Stomach (tissue), 8 donors: ENCODE measurements at regions not wholly inside any gene's neighbourhood (a gene's known extent, or its start where the extent isn't known, plus 50 kb on each side); places are given as distances from the start of the nearest gene placed in this dataset.
A peak's percentile ranks its signal among the peaks of the same experiment; 100 is the strongest.

Experiments used
- DNase-seq, 2 donors: peaks; one replicate each; pipeline versions ENCODE4 v3.0.0 to v3.0.0-alpha.2; 2013 to 2019
- H3K27ac ChIP-seq, 5 donors: fragments of 200-600 bp in 4 of 5; sonication (generic) in 4 of 5; one replicate each; pipeline ENCODE4 v1.5.1; 2013 to 2019; ENCODE audit warnings: mild to moderate bottlenecking in 1 of 5, moderate library complexity in 1 of 5
- H3K27me3 ChIP-seq, 3 donors: fragments of 200-600 bp; sonication (generic); one replicate each; pipeline ENCODE4 v1.5.1; 2017 to 2019; ENCODE audit warnings: mixed run types in 1 of 3
- H3K36me3 ChIP-seq, 4 donors: fragments of 200-600 bp; sonication (generic); 1 replicate in 3 of 4; 2 replicates in 1 of 4; pipeline ENCODE4 v1.5.1; 2016 to 2019
- H3K4me1 ChIP-seq, 4 donors: fragments of 200-600 bp; sonication (generic); one replicate each; pipeline ENCODE4 v1.5.1; 2016 to 2019
- H3K4me3 ChIP-seq, 4 donors: fragments of 200-600 bp; sonication (generic) in 3 of 4; one replicate each; pipeline ENCODE4 v1.5.1; 2016 to 2019; ENCODE audit warnings: mild to moderate bottlenecking in 1 of 4
- H3K9me3 ChIP-seq, 4 donors: fragments of 200-600 bp; sonication (generic); one replicate each; pipeline ENCODE4 v1.5.1; 2016 to 2019
- CTCF ChIP-seq, 7 experiments: fragments of 450-650 bp in 4 of 7; fragments of 200-600 bp in 3 of 7; sonication (generic) in 3 of 7; IDR thresholded peaks; one replicate each; pipeline ENCODE4 v1.5.1; 2016 to 2019; ENCODE audit warnings: antibody characterized with exemption in 7 of 7, control low read depth in 2 of 7, mild to moderate bottlenecking in 1 of 7
- EP300 ChIP-seq: sonication (generic); formaldehyde crosslinking; IDR thresholded peaks from one replicate; pipeline ENCODE4 v1.6.1; 2017; ENCODE audit warnings: antibody characterized with exemption
- POLR2A ChIP-seq, 4 donors: fragments of 450-650 bp; IDR thresholded peaks; one replicate each; pipeline ENCODE4 v1.6.1; 2016; ENCODE audit warnings: antibody characterized with exemption in 4 of 4, control low read depth in 2 of 4, mild to moderate bottlenecking in 1 of 4, moderate library complexity in 1 of 4
- POLR2AphosphoS5 ChIP-seq, 3 donors: sonication (generic); formaldehyde crosslinking; IDR thresholded peaks; one replicate each; pipeline ENCODE4 v1.6.1; 2016; ENCODE audit warnings: antibody characterized with exemption in 3 of 3
- WGBS, 5 donors: extraction: QIAGEN DNeasy Blood & Tissue Kit in 3 of 5; methylation state at CpG; one replicate each; pipeline versions ENCODE4 v1.1.5 to v1.1.7; 2013 to 2018; 5-methylcytosine and 5-hydroxymethylcytosine counted together
- intact Hi-C: fragments of 100-400 bp; cut with DNase I; formaldehyde crosslinking; loops from one replicate; pipeline ENCODE4 v1.15.1; 2023; ENCODE audit warnings: low total_unique reads
- donor health status: healthy with polysubstance abuse.
- donor health status: Bipolar disorder and iron deficiency.
- donor health status: healthy.

DNA sequence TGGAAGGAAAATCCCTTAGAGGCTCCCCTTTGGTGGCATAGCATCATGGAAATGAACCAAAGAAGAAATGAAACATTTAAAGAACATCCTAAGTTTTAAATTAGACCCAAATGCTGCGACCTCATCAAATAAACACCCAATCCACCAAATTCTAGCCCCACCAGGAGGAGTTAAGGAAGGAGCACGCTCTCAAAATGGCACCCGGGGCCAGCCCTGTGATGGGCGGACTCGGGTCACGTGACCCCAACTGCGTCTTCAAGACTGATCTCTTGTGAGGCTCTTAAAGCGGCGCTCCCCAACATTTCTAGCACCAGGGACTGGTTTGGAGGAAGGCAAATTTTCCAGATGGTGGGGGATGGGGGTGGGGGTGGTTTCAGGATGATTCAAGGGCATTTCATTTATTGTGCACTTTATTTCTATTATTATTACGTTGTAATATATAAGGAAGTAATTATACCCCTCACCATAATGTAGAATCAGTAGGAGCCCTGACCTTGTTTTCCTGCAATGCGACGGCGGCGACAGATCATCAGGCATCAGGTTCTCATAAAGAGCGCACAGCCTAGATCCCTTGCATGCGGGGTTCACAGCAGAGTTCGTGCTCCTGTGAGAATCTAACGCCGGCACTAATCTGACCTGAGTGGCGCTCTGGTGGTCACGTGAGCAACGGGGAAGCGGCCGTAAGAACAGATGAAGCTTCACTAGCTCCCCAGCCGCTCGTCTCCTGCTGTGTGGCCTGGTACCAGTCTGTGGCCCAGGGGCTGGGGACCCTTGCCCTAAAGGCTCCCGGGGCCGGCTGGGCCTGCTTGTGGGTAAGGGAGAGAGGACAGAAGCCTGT, 55.3 kb upstream of the SLC22A11 start:
- Histone ChIP-seq H3K4me1 (no peaks in the 10 kb centered on the region), H3K4me3 (no peak overlapping the region), H3K36me3 (no peaks in the 10 kb centered on the region), H3K9me3 (peaks cover 3 to 13% (median 10%) of the 10 kb centered on the region in 4 donors), H3K27me3 (peaks cover 0 to 67% (median 9%) of the 10 kb centered on the region in 3 donors), H3K27ac (no peak overlapping the region)
- intact Hi-C loops = no loop called here
- TF ChIP-seq POLR2AphosphoS5 (IDR thresholded peaks at IDR 0.05) (no peak), CTCF (IDR thresholded peaks at IDR 0.05) (no peak), EP300 (no peak), POLR2A (IDR thresholded peaks at IDR 0.05) (no peak)
- DNase-seq = no peak
- WGBS, 5 donors = 67 to 76% (median 72%) methylated on average over 26 to 28 of the region's 28 CpGs

GRCh38 chr11:64501500-64502427, 54.0 kb upstream of the SLC22A11 start:
- no peaks in the 10 kb centered on the region for H3K36me3 ChIP-seq
- peaks cover 3 to 18% (median 15%) of the 10 kb centered on the region in 4 donors for H3K9me3 ChIP-seq
- DNase-seq = peak in 1 of 2 donors; percentile 28
- no peak overlapping the region for H3K4me3 ChIP-seq
- peaks cover 0 to 66% (median 14%) of the 10 kb centered on the region in 3 donors for H3K27me3 ChIP-seq
- TF ChIP-seq CTCF (IDR thresholded peaks at IDR 0.05) (no peak), EP300 (no peak), POLR2AphosphoS5 (IDR thresholded peaks at IDR 0.05) (no peak), POLR2A (IDR thresholded peaks at IDR 0.05) (no peak)
- H3K27ac ChIP-seq = no peak overlapping the region
- intact Hi-C loops = no loop called here
- 48 to 55% (median 51%) methylated on average over 14 of the region's 14 CpGs for WGBS, 5 donors
- no peaks in the 10 kb centered on the region for H3K4me1 ChIP-seq

DNA sequence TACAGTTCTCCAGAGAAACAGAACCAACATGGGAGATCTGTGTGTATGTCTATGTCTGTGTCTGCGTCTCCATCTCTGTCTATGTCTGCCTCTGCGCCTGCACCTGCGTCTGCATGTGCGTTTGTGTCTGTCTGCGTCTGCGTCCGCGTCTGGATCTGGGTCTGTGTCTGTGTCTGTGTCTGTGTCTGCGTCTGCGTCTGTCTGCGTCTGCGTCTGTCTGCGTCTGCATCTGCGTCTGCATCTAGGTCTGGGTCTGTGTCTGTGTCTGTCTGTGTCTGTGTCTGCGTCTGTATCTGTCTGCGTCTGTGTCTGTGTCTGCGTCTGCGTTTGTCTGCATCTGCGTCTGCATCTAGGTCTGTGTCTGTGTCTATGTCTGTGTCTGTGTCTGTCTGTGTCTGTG, 53.1 kb upstream of the SLC22A11 start:
- H3K27ac ChIP-seq = no peak overlapping the region
- no peaks in the 10 kb centered on the region for H3K36me3 ChIP-seq
- WGBS, 5 donors = 87 to 93% (median 91%) methylated on average over 19 of the region's 19 CpGs
- H3K4me1 ChIP-seq = no peaks in the 10 kb centered on the region
- intact Hi-C loops = no loop called here
- peaks cover 3 to 18% (median 15%) of the 10 kb centered on the region in 4 donors for H3K9me3 ChIP-seq
- peak in 1 of 2 donors; percentile 25 for DNase-seq
- peaks cover 0 to 61% (median 15%) of the 10 kb centered on the region in 3 donors for H3K27me3 ChIP-seq
- no peak for TF ChIP-seq POLR2A (IDR thresholded peaks at IDR 0.05)
- H3K4me3 ChIP-seq = no peak overlapping the region

- Histone ChIP-seq H3K4me1 (no peaks in the 10 kb centered on the region), H3K4me3 (no peak overlapping the region), H3K27ac (no peak overlapping the region), H3K36me3 (no peaks in the 10 kb centered on the region), H3K9me3 (peaks cover 3 to 18% (median 15%) of the 10 kb centered on the region in 4 donors), H3K27me3 (peaks cover 0 to 64% (median 15%) of the 10 kb centered on the region in 3 donors)
- TF ChIP-seq POLR2AphosphoS5 (IDR thresholded peaks at IDR 0.05) = no peak
- no peak for TF ChIP-seq CTCF (IDR thresholded peaks at IDR 0.05)
- 47 to 67% (median 56%) methylated on average over 5 of the region's 5 CpGs for WGBS, 5 donors
- no peak for DNase-seq
- intact Hi-C loops = no loop called here
Observed at GRCh38 chr11:64503186-64503753, 52.5 kb upstream of the SLC22A11 start.
